ENCODE measurements at regions not wholly inside any gene's neighbourhood (a gene's known extent, or its start where the extent isn't known, plus 50 kb on each side); places are given as distances from the start of the nearest gene placed in this dataset.

DNA sequence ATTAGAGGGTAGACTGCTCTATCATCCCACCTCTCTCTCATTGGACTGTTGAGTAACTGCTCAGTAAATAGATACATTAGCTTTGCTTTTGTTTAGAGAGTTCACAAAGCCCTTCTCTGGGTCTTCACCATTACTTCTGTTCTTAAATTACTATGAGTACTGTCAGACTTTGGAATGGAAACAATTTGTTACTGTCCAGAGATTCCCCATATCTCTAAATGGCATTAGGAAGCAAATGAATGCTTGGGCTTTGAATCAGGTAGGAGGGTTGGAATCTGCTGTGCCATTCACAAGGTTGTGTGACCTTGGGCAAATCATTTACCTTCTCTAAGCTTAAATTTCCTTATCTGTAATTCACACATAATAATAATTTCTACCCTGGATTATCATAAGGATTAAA lies 541.0 kb upstream of the FZD8 start:
- TF ChIP-seq, protein P1, sequence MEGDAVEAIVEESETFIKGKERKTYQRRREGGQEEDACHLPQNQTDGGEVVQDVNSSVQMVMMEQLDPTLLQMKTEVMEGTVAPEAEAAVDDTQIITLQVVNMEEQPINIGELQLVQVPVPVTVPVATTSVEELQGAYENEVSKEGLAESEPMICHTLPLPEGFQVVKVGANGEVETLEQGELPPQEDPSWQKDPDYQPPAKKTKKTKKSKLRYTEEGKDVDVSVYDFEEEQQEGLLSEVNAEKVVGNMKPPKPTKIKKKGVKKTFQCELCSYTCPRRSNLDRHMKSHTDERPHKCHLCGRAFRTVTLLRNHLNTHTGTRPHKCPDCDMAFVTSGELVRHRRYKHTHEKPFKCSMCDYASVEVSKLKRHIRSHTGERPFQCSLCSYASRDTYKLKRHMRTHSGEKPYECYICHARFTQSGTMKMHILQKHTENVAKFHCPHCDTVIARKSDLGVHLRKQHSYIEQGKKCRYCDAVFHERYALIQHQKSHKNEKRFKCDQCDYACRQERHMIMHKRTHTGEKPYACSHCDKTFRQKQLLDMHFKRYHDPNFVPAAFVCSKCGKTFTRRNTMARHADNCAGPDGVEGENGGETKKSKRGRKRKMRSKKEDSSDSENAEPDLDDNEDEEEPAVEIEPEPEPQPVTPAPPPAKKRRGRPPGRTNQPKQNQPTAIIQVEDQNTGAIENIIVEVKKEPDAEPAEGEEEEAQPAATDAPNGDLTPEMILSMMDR (IDR thresholded peaks at IDR 0.05) = no peak
- no peak for TF ChIP-seq EP300 (IDR thresholded peaks at IDR 0.05)
